ENCODE measurements at regions not wholly inside any gene's neighbourhood (a gene's known extent, or its start where the extent isn't known, plus 50 kb on each side); places are given as distances from the start of the nearest gene placed in this dataset.
"Not testable (repeated sequence)": the region's sequence is repeated elsewhere in the genome, so short reads cannot be mapped to it uniquely, and the experiment has no call there.

GRCh38 chr17:22310717-22311686 lies 618.7 kb downstream of the KCNJ18 start:
- no peak for DNase-seq

GRCh38 chr17:22321001-22321400 lies 628.7 kb downstream of the KCNJ18 start:
- not testable (repeated sequence) for DNase-seq

- DNase-seq = not testable (repeated sequence)
These were observed 630.7 kb downstream of the KCNJ18 start for GRCh38 chr17:22322893-22323550.

- no peak for DNase-seq
These were observed 645.1 kb downstream of the KCNJ18 start for GRCh38 chr17:22337467-22337866.

- DNase-seq = not testable (repeated sequence)
These were observed 664.3 kb downstream of the KCNJ18 start for GRCh38 chr17:22356603-22357002.

- DNase-seq = not testable (repeated sequence)
These were observed 678.7 kb downstream of the KCNJ18 start for GRCh38 chr17:22370988-22371387.

- DNase-seq = no peak
These were observed 681.6 kb downstream of the KCNJ18 start for GRCh38 chr17:22373911-22374310.

- no peak for DNase-seq
These were observed 682.4 kb downstream of the KCNJ18 start for GRCh38 chr17:22374741-22375140.

- DNase-seq = not testable (repeated sequence)
These were observed 684.4 kb downstream of the KCNJ18 start for GRCh38 chr17:22376747-22377146.

GRCh38 chr17:22378748-22379147 lies 686.4 kb downstream of the KCNJ18 start:
- not testable (repeated sequence) for DNase-seq

GRCh38 chr17:22381589-22381988 lies 689.3 kb downstream of the KCNJ18 start:
- not testable (repeated sequence) for DNase-seq

GRCh38 chr17:22383772-22384460 lies 691.6 kb downstream of the KCNJ18 start:
- not testable (repeated sequence) for DNase-seq

- DNase-seq = not testable (repeated sequence)
These were observed 692.1 kb downstream of the KCNJ18 start for GRCh38 chr17:22384461-22384800.

GRCh38 chr17:22398446-22398845 lies 706.1 kb downstream of the KCNJ18 start:
- DNase-seq = not testable (repeated sequence)

- not testable (repeated sequence) for DNase-seq
These were observed 706.7 kb downstream of the KCNJ18 start for GRCh38 chr17:22399037-22399436.

- not testable (repeated sequence) for DNase-seq
These were observed 712.8 kb downstream of the KCNJ18 start for GRCh38 chr17:22405080-22405479.

GRCh38 chr17:22409160-22409751 lies 716.9 kb downstream of the KCNJ18 start:
- DNase-seq = no peak

GRCh38 chr17:22410136-22410535 lies 717.8 kb downstream of the KCNJ18 start:
- no peak for DNase-seq

- no peak for DNase-seq
These were observed 719.0 kb downstream of the KCNJ18 start for GRCh38 chr17:22411185-22411784.

- DNase-seq = no peak
These were observed 743.1 kb downstream of the KCNJ18 start for GRCh38 chr17:22435231-22435974.

- no peak for DNase-seq
These were observed 749.5 kb downstream of the KCNJ18 start for GRCh38 chr17:22441776-22442175.

GRCh38 chr17:22443061-22443460 lies 750.7 kb downstream of the KCNJ18 start:
- DNase-seq = no peak
